Naive thymus-derived CD4-positive, alpha-beta T cell (primary cell): ENCODE measurements at regions not wholly inside any gene's neighbourhood (a gene's known extent, or its start where the extent isn't known, plus 50 kb on each side); places are given as distances from the start of the nearest gene placed in this dataset.

ENCODE experiments used
- ATAC-seq: fragments of 150-1000 bp; cut with Tn5 transposase; 2 replicates; pipeline ENCODE4 v1.10.0; 2021; ENCODE audit warnings: mild to moderate bottlenecking, moderate library complexity
- CTCF ChIA-PET: fragments of 350-600 bp; sonication (Branson Sonifier 250); formaldehyde crosslinking; loops from one replicate; lab custom pipeline; 2021; ENCODE audit warnings: antibody characterized with exemption; lab: Charles Lee
- POLR2A ChIA-PET: fragments of 350-600 bp; sonication (Branson Sonifier 250); formaldehyde crosslinking; loops from one replicate; lab custom pipeline; 2021; ENCODE audit warnings: antibody characterized with exemption, inconsistent platforms; lab: Charles Lee
- DNase-seq, 9 donors: peaks; one replicate each; pipeline versions ENCODE4 v3.0.0 to v3.0.0-alpha.2; 2020 to 2022; ENCODE audit warnings: mixed read lengths in 1 of 9
- H3K27ac ChIP-seq: one replicate; pipeline ENCODE4 v1.7.0; 2013; ENCODE audit warnings: mild to moderate bottlenecking, low read depth, low read length, moderate library complexity
- H3K27me3 ChIP-seq, 2 donors: one replicate each; pipeline ENCODE4 v1.7.0; 2013; ENCODE audit warnings: low read length in 2 of 2, mild to moderate bottlenecking in 2 of 2, moderate library complexity in 2 of 2; ENCODE audit not compliant: control insufficient read depth in 2 of 2, insufficient read depth in 2 of 2
- H3K36me3 ChIP-seq, 3 experiments: 1 replicate in 2 of 3; 2 replicates in 1 of 3; pipeline ENCODE4 v1.7.0; 2013; ENCODE audit warnings: low read length in 3 of 3, mild to moderate bottlenecking in 3 of 3, moderate library complexity in 1 of 3; ENCODE audit not compliant: insufficient read depth in 3 of 3, control insufficient read depth in 2 of 3
- H3K4me1 ChIP-seq, 2 donors: one replicate each; pipeline ENCODE4 v1.7.0; 2013; ENCODE audit warnings: low read length in 2 of 2, mild to moderate bottlenecking in 2 of 2, moderate library complexity in 1 of 2; ENCODE audit not compliant: control insufficient read depth in 2 of 2, insufficient read depth in 2 of 2
- H3K4me3 ChIP-seq: 2 replicates; pipeline ENCODE4 v1.7.0; 2013; ENCODE audit warnings: mild to moderate bottlenecking, low read length
- H3K9me3 ChIP-seq, 3 experiments: 1 replicate in 2 of 3; 2 replicates in 1 of 3; pipeline ENCODE4 v1.7.0; 2013; ENCODE audit warnings: low read length in 3 of 3; ENCODE audit not compliant: control insufficient read depth in 2 of 3
- H3K27ac Mint-ChIP-seq, 9 donors: one replicate each; pipeline ENCODE4 v1.8.0; 2020 to 2022; ENCODE audit warnings: mixed read lengths in 9 of 9, mild to moderate bottlenecking in 8 of 9, moderate library complexity in 5 of 9, inconsistent platforms in 2 of 9
- H3K27me3 Mint-ChIP-seq, 5 donors: one replicate each; pipeline ENCODE4 v1.8.0; 2021 to 2022; ENCODE audit warnings: mixed read lengths in 5 of 5, mild to moderate bottlenecking in 1 of 5
- H3K36me3 Mint-ChIP-seq, 5 donors: one replicate each; pipeline ENCODE4 v1.8.0; 2020 to 2022; ENCODE audit warnings: mixed read lengths in 5 of 5, mild to moderate bottlenecking in 3 of 5, inconsistent platforms in 1 of 5
- H3K4me1 Mint-ChIP-seq, 7 donors: one replicate each; pipeline ENCODE4 v1.8.0; 2020 to 2022; ENCODE audit warnings: mixed read lengths in 7 of 7, mild to moderate bottlenecking in 3 of 7, inconsistent platforms in 1 of 7
- H3K4me3 Mint-ChIP-seq, 10 donors: one replicate each; pipeline ENCODE4 v1.8.0; 2020 to 2022; ENCODE audit warnings: mild to moderate bottlenecking in 10 of 10, mixed read lengths in 10 of 10, moderate library complexity in 6 of 10, inconsistent platforms in 2 of 10
- H3K9me3 Mint-ChIP-seq, 11 donors: one replicate each; pipeline ENCODE4 v1.8.0; 2020 to 2022; ENCODE audit warnings: mixed read lengths in 11 of 11, mild to moderate bottlenecking in 4 of 11, inconsistent platforms in 1 of 11, moderate library complexity in 1 of 11
- intact Hi-C, 2 donors: fragments of 100-400 bp; cut with micrococcal nuclease; formaldehyde crosslinking; loops; one replicate each; pipeline ENCODE4 v1.15.1; 2023

GRCh38 chr20:57080796-57081195, 185.6 kb downstream of the BMP7 start:
- ATAC-seq = no peak
- Mint-ChIP-seq H3K27ac (no peak overlapping the region), H3K4me1 (no peaks in the 10 kb centered on the region), H3K27me3 (peaks cover 0 to 18% (median 8%) of the 10 kb centered on the region in 5 donors), H3K9me3 (peaks cover 6 to 40% (median 16%) of the 10 kb centered on the region in 11 donors), H3K36me3 (peaks cover 0 to 6% (median 0%) of the 10 kb centered on the region in 5 donors), H3K4me3 (no peak overlapping the region)
- no peaks in the 10 kb centered on the region for H3K4me1 ChIP-seq
- CTCF ChIA-PET = no interaction called here
- H3K27ac ChIP-seq = no peak overlapping the region
- H3K27me3 ChIP-seq = no peaks in the 10 kb centered on the region
- intact Hi-C loops = no loop called here
- DNase-seq = no peak
- H3K36me3 ChIP-seq = no peaks in the 10 kb centered on the region
- POLR2A ChIA-PET = no interaction called here
- no peak overlapping the region for H3K4me3 ChIP-seq
- H3K9me3 ChIP-seq = peaks cover 0 to 18% (median 4%) of the 10 kb centered on the region in 3 experiments

DNA sequence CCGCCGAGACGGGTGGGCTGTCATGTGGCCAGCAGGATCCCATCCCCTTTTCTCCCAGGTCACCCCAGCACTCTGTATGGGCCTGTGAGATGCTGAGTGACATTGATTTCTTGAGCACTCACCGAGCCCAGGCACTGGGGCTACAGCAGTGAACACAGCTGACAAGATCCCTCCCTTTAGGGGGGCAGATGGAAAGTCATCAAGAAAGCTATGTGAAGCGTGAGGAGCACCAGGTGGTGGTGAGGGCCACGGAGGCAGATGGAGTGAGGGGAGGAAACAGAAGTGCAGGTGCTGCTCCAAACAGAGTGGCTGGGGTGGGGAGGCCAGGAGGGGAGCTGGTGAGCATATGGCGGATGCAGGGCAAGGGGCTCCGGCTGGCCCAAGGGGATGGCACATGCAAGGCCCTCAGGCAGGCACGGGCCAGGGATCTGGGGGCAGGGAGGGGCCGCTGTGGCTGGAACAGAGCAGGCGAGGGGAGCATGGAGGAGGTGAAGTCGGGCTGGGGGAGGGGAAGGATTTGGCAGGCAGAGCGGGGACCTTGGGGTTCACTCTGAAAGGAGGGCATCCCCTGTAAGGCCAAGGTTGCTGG, 184.0 kb downstream of the BMP7 start:
- Mint-ChIP-seq H3K9me3 (peaks cover 0 to 29% (median 12%) of the 10 kb centered on the region in 11 donors), H3K27ac (no peak overlapping the region), H3K4me3 (no peak overlapping the region), H3K27me3 (peaks cover 0 to 19% (median 6%) of the 10 kb centered on the region in 5 donors), H3K36me3 (peaks cover 0 to 6% (median 0%) of the 10 kb centered on the region in 5 donors), H3K4me1 (no peaks in the 10 kb centered on the region)
- ATAC-seq (no peak), DNase-seq (no peak)
- POLR2A ChIA-PET = no interaction called here
- H3K27ac ChIP-seq = no peak overlapping the region
- peaks cover 0 to 18% (median 4%) of the 10 kb centered on the region in 3 experiments for H3K9me3 ChIP-seq
- no peaks in the 10 kb centered on the region for H3K4me1 ChIP-seq
- H3K4me3 ChIP-seq = no peak overlapping the region
- intact Hi-C loops = no loop called here
- CTCF ChIA-PET = no interaction called here
- no peaks in the 10 kb centered on the region for H3K36me3 ChIP-seq
- H3K27me3 ChIP-seq = no peaks in the 10 kb centered on the region

GRCh38 chr20:57083072-57083471, 183.4 kb downstream of the BMP7 start:
- ChIA-PET POLR2A (no interaction called here), CTCF (no interaction called here)
- ATAC-seq = no peak
- intact Hi-C loops = no loop called here
- H3K9me3 Mint-ChIP-seq = peaks cover 0 to 24% (median 11%) of the 10 kb centered on the region in 11 donors
- no peak overlapping the region for H3K27ac Mint-ChIP-seq
- peaks cover 0 to 18% (median 4%) of the 10 kb centered on the region in 3 experiments for H3K9me3 ChIP-seq
- peaks cover 0 to 6% (median 0%) of the 10 kb centered on the region in 5 donors for H3K36me3 Mint-ChIP-seq
- no peaks in the 10 kb centered on the region for H3K4me1 Mint-ChIP-seq
- no peak overlapping the region for H3K27ac ChIP-seq
- no peak overlapping the region for H3K4me3 ChIP-seq
- no peaks in the 10 kb centered on the region for H3K4me1 ChIP-seq
- H3K27me3 Mint-ChIP-seq = peaks cover 0 to 25% (median 11%) of the 10 kb centered on the region in 5 donors
- DNase-seq = no peak
- H3K36me3 ChIP-seq = no peaks in the 10 kb centered on the region
- H3K4me3 Mint-ChIP-seq = no peak overlapping the region
- H3K27me3 ChIP-seq = no peaks in the 10 kb centered on the region

- DNase-seq (no peak), ATAC-seq (no peak)
- no peak overlapping the region for H3K4me3 ChIP-seq
- CTCF ChIA-PET = no interaction called here
- H3K27ac ChIP-seq = no peak overlapping the region
- Mint-ChIP-seq H3K4me3 (no peak overlapping the region), H3K36me3 (no peaks in the 10 kb centered on the region), H3K9me3 (peaks cover 0 to 4% (median 0%) of the 10 kb centered on the region in 11 donors), H3K27me3 (peaks cover 0 to 17% (median 11%) of the 10 kb centered on the region in 5 donors), H3K27ac (no peak overlapping the region), H3K4me1 (peaks cover 0 to 13% (median under 1%) of the 10 kb centered on the region in 7 donors)
- H3K36me3 ChIP-seq = no peaks in the 10 kb centered on the region
- H3K4me1 ChIP-seq = no peaks in the 10 kb centered on the region
- POLR2A ChIA-PET = no interaction called here
- H3K9me3 ChIP-seq = no peaks in the 10 kb centered on the region
- no peaks in the 10 kb centered on the region for H3K27me3 ChIP-seq
- intact Hi-C loops = no loop called here
Observed at GRCh38 chr20:57086066-57086465, 180.4 kb downstream of the BMP7 start.

DNA sequence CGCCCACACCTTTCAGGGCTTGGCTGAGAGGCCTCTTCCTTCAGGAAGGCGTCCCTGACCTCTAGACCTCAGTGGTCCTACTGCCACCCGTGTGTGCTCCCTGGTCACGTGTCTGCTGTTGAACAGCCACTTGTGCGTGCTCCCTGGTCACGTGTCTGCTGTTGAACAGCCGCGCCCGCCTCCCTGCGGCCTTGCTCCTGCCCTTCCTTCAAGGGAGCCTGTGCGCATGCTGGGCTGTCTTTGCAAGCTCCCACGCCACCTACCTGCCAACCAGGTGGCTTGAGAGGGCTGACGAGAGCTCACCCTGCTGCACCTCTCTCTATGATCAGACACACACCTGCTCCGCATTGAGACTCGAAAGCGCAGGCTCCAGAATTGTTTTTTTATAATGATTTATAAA, 179.3 kb downstream of the BMP7 start:
- no peak for ATAC-seq
- no peak for DNase-seq
- POLR2A ChIA-PET = interaction anchor here (0.6 kb wide), 1 partner anchor 303 kb away, joined by 3 read pairs; no protein-coding TSS in a partner anchor
- no peaks in the 10 kb centered on the region for H3K9me3 ChIP-seq
- intact Hi-C loops = no loop called here
- peaks cover 0 to 4% (median 0%) of the 10 kb centered on the region in 11 donors for H3K9me3 Mint-ChIP-seq
- H3K36me3 Mint-ChIP-seq = no peaks in the 10 kb centered on the region
- H3K4me1 ChIP-seq = no peaks in the 10 kb centered on the region
- H3K27ac Mint-ChIP-seq = no peak overlapping the region
- no peak overlapping the region for H3K27ac ChIP-seq
- H3K4me3 Mint-ChIP-seq = no peak overlapping the region
- no peaks in the 10 kb centered on the region for H3K27me3 ChIP-seq
- no peak overlapping the region for H3K4me3 ChIP-seq
- peaks cover under 1 to 23% (median 10%) of the 10 kb centered on the region in 7 donors for H3K4me1 Mint-ChIP-seq
- H3K36me3 ChIP-seq = no peaks in the 10 kb centered on the region
- CTCF ChIA-PET = no interaction called here
- H3K27me3 Mint-ChIP-seq = peaks cover 0 to 19% (median 12%) of the 10 kb centered on the region in 5 donors

- Histone ChIP-seq H3K9me3 (no peaks in the 10 kb centered on the region), H3K4me1 (no peaks in the 10 kb centered on the region), H3K27me3 (no peaks in the 10 kb centered on the region), H3K36me3 (no peaks in the 10 kb centered on the region), H3K27ac (no peak overlapping the region), H3K4me3 (no peak overlapping the region)
- DNase-seq = no peak
- H3K4me3 Mint-ChIP-seq = no peak overlapping the region
- ChIA-PET CTCF (no interaction called here), POLR2A (no interaction called here)
- intact Hi-C loops = no loop called here
- peaks cover 0 to 23% (median 14%) of the 10 kb centered on the region in 5 donors for H3K27me3 Mint-ChIP-seq
- H3K9me3 Mint-ChIP-seq = peaks cover 0 to 4% (median 0%) of the 10 kb centered on the region in 11 donors
- no peaks in the 10 kb centered on the region for H3K36me3 Mint-ChIP-seq
- no peak overlapping the region for H3K27ac Mint-ChIP-seq
- peaks cover 4 to 28% (median 13%) of the 10 kb centered on the region in 7 donors for H3K4me1 Mint-ChIP-seq
- no peak for ATAC-seq
Observed at GRCh38 chr20:57087705-57088104, 178.7 kb downstream of the BMP7 start.

DNA sequence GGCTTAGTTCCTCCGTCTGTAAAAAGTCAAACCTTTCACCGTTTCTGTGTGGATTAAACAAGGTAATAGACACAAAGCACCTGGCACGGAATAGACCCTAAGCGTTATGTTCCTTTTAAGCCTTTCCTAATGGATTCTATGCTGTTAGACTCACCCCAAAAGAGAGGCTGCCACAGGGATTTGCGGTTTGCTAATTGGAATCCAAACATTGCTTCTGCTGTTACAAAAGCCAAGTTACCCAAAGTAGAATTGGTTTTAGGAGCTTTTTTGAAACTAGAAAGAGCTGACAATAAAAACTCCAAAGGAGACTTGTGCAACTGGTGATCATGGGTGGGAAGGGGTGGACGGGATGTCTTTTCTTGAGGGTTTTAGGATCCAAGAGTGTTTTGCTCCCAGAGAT, 178.0 kb downstream of the BMP7 start:
- H3K4me3 ChIP-seq = no peak overlapping the region
- H3K27me3 ChIP-seq = no peaks in the 10 kb centered on the region
- CTCF ChIA-PET = no interaction called here
- H3K4me3 Mint-ChIP-seq = no peak overlapping the region
- no peak overlapping the region for H3K27ac ChIP-seq
- H3K27me3 Mint-ChIP-seq = peaks cover 0 to 18% (median 10%) of the 10 kb centered on the region in 5 donors
- no peaks in the 10 kb centered on the region for H3K4me1 ChIP-seq
- no peak overlapping the region for H3K27ac Mint-ChIP-seq
- intact Hi-C loops = no loop called here
- DNase-seq (no peak), ATAC-seq (no peak)
- H3K36me3 Mint-ChIP-seq = no peaks in the 10 kb centered on the region
- H3K36me3 ChIP-seq = no peaks in the 10 kb centered on the region
- no peaks in the 10 kb centered on the region for H3K9me3 ChIP-seq
- peaks cover 4 to 28% (median 13%) of the 10 kb centered on the region in 7 donors for H3K4me1 Mint-ChIP-seq
- H3K9me3 Mint-ChIP-seq = peaks cover 0 to 2% (median 0%) of the 10 kb centered on the region in 11 donors
- POLR2A ChIA-PET = no interaction called here
